GM12878 (cell line): ENCODE measurements at regions not wholly inside any gene's neighbourhood (a gene's known extent, or its start where the extent isn't known, plus 50 kb on each side); places are given as distances from the start of the nearest gene placed in this dataset.

ENCODE experiments used
- CEBPB ChIP-seq, 2 experiments: fragments of 150-350 bp in 1 of 2; IDR thresholded peaks; 2 replicates each; pipeline ENCODE4 v1.6.1; 2012 to 2014; ENCODE audit warnings: low read depth in 2 of 2, low read length in 2 of 2, borderline replicate concordance in 1 of 2, inconsistent platforms in 1 of 2
- CTCF ChIP-seq, 3 experiments: IDR thresholded peaks in 2 of 3; conservative IDR thresholded peaks in 1 of 3; 2 replicates each; pipeline ENCODE4 v1.5.1; 2011; ENCODE audit warnings: low read depth in 3 of 3, low read length in 3 of 3, mild to moderate bottlenecking in 3 of 3, control low read depth in 2 of 3, moderate library complexity in 2 of 3, inconsistent platforms in 1 of 3, mixed read lengths in 1 of 3; ENCODE audit not compliant: control insufficient read depth in 2 of 3, insufficient read depth in 1 of 3; ENCODE audit errors: extremely low read depth in 1 of 3
- FOXM1 ChIP-seq: IDR thresholded peaks from 2 replicates; pipeline ENCODE4 v1.6.1; 2012; ENCODE audit warnings: low read depth, mild to moderate bottlenecking, inconsistent platforms, low read length, moderate library complexity
- HCFC1 ChIP-seq: fragments of 150-350 bp; IDR thresholded peaks from 2 replicates; pipeline ENCODE4 v1.6.1; 2014; ENCODE audit warnings: low read length
- MYC ChIP-seq: IDR thresholded peaks from 2 replicates; pipeline ENCODE4 v1.6.1; 2011; ENCODE audit warnings: mild to moderate bottlenecking, low read length, moderate library complexity, inconsistent platforms; ENCODE audit not compliant: insufficient read depth, insufficient replicate concordance, insufficient read length, severe bottlenecking
- USF2 ChIP-seq: IDR thresholded peaks from 2 replicates; pipeline ENCODE4 v1.6.1; 2011; ENCODE audit warnings: low read depth, low read length, improper control_type of control experiment, borderline replicate concordance
- ZNF24 ChIP-seq: fragments of 450-650 bp; IDR thresholded peaks from 2 replicates; pipeline ENCODE4 v1.6.1; 2017; ENCODE audit warnings: antibody characterized with exemption, mild to moderate bottlenecking

- no peak for TF ChIP-seq HCFC1
- no peak for TF ChIP-seq MYC
- TF ChIP-seq USF2, result no peak
- no peak for TF ChIP-seq ZNF24
- TF ChIP-seq FOXM1, result no peak
- no peak for TF ChIP-seq CTCF (IDR thresholded peaks at IDR 0.05 in 2 of 3, conservative IDR thresholded peaks at IDR 0.05 in 1 of 3; ENCODE audit: control insufficient read depth in 2 of 3, extremely low read depth in 1 of 3, insufficient read depth in 1 of 3, low read depth in 3 of 3, low read length in 3 of 3)
- no peak for TF ChIP-seq CEBPB (IDR thresholded peaks at IDR 0.05; ENCODE audit: borderline replicate concordance in 1 of 2, low read depth in 2 of 2, low read length in 2 of 2)
Observed at GRCh38 chr10:6350609-6351008, 147.9 kb downstream of the PFKFB3 start.
